Medulla oblongata (tissue), 1 donor: ENCODE measurements at regions not wholly inside any gene's neighbourhood (a gene's known extent, or its start where the extent isn't known, plus 50 kb on each side); places are given as distances from the start of the nearest gene placed in this dataset.
A peak's percentile ranks its signal among the peaks of the same experiment; 100 is the strongest.

Experiments used
- DNase-seq: peaks from one replicate; pipeline ENCODE4 v3.0.0-alpha.2; 2015; ENCODE audit errors: extremely low spot score

GRCh38 chr6:92052513-92052912, 1366.8 kb downstream of the EPHA7 start:
- no peak for DNase-seq

GRCh38 chr6:92050216-92050615, 1369.1 kb downstream of the EPHA7 start:
- DNase-seq, result no peak

- no peak for DNase-seq
Observed at GRCh38 chr6:92047860-92048259, 1371.5 kb downstream of the EPHA7 start.

DNA sequence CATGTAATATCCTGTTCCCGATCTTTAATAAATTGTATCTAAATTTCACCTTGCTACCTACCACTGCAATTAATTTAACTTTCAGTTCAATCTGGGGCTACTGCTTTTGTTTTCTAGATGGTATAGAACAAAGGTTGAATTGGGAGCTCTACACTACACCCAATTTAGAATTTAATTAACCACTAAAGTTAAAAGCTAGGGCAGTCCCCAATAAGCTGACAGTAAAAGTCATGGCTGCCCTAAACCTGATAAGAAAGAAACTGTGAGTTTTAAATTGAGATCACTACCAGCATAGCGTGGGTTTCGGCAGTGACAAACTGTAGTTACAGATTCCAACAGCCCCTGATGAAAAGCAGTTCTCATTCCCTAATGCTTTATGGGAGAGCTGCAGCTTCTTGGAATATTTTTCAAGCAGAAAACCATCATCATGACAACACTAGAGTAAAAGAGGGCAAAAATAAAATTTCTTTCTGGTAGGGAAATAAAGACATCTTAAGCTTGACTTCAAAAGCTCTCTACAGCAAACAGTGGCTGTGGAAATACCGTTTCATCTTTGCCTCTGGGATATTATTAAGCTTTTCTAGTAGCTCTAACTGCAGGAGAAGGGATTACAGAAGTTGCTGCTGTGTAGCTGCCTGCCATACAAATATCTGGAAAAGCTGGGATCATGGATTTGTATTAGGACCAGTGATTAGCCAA, 1372.1 kb downstream of the EPHA7 start:
- no peak for DNase-seq

GRCh38 chr6:92044312-92044711, 1375.0 kb downstream of the EPHA7 start:
- DNase-seq, result no peak

DNA sequence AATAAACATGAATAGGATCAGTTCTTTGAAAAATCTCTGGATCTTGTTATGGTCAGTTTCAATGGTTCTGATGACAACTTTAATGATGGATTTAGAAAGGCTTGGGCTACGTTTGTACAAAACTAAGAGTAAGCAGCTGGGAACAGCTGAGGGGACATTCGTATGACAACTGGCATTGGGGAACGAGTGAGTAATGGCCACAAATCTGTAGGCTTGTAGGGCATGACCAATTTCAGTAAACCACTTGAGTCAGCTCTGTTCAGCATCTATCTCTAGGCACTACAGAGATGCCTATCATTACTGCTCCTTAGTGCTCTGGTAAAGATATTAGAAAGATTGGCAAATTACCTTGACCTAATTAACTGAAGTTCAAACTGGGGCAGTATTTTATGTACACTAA, 1375.6 kb downstream of the EPHA7 start:
- no peak for DNase-seq

DNA sequence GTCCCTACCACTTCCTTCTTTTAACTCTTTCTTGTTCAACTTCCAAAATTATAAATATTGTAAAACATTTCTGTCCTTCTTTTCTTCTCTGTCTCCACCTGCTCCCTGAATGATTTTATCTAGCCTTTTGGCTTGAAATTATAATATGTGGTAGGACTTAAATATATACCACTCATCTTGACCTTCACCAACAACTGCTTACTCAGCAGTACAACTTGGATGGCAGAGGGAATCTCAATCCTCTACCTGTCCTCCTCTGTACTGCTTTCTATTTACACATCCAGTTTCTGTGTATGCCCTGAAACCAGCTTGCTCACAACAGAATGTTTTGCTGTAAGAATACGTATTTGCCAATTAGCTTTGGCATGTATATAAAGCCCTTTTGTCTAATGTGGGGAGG, 1392.5 kb downstream of the EPHA7 start:
- no peak for DNase-seq

DNA sequence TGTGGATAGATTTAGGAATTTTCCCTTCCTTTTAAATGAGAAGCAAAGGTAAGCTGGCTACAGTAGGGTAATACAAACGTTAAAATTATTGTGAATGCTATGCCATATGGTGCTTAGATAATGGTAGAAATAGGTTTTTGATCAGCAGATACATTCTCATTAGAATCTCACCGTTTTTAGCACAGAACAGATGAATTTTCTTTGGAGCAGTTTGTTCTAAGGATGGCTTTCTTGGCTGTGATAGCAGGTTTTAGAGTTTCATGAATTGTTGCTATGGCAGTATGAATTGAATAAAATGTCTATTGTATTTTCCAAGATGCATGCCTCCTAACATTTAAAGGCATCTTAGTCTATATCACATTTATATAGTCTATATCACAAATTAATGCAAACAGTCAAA, 1394.5 kb downstream of the EPHA7 start:
- no peak for DNase-seq

DNA sequence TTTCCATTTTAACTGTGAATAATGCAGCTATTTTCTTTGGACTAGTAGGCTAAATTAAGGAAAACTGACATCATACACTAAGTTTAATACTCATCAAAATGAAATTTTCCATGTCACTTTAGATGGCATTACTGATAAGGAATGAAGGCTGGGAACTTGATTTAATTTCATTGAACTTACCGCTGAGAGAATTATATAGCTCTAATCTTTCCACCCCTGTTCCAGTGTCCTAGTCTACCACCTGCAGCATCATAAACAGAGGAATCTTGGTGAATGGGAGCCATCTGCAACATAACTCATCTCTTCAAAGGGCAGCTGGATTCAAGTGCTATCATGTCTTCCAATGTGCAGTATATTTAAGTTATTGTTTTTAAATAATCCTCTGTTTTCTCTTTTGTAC, 1395.2 kb downstream of the EPHA7 start:
- DNase-seq, result no peak

DNA sequence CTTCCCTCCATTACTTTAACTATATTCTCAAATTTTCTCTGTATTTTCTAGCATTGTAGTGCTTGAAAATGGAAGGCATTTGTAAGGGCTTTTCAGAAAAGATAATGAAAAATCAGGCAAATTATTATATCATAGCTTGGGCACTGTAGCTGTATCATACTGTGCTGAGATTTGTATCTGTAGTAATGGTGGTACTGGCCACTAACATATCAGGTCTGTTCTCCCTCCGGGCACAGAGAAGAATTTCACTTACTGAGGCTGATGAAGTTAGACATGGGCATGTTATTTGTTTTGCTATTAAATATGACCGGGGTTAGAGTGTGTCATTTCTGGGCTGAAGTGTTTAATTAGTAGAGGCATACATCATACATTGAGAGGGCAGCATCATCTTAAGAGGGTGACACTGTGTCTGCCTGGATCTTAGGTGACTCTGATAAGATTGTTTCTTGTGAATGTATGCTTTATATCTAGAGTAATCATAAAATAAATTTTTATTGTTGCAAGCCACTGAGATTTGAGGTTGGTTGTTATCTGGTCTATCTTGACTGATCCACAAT, 1395.9 kb downstream of the EPHA7 start:
- no peak for DNase-seq

DNA sequence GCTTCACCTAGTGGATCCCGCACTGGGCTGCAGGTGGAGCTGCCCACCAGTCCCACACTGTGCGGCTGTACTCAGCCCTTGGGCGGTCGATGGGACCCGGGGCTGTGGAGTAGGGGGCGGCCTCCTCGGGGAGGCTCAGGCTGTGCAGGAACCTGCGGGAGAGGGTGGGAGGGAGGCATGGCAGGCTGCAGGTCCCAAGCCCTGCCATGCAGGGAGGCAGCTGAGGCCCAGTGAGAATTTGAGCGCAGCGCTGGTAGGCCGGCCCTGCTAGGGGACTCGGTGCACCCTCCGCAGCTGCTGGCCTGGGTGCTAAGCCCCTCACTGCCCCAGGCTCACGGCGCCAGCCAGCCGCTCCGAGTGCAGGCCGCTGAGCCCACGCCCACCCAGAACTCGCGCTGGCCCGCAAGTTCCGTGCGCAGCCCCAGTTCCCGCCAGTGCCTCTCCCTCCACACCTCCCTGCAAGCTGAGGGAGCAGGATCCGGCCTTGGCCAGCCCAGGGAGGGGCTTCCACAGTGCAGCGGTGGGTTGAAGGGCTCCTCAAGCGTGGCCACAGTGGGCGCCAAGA, 1407.6 kb downstream of the EPHA7 start:
- no peak for DNase-seq

DNA sequence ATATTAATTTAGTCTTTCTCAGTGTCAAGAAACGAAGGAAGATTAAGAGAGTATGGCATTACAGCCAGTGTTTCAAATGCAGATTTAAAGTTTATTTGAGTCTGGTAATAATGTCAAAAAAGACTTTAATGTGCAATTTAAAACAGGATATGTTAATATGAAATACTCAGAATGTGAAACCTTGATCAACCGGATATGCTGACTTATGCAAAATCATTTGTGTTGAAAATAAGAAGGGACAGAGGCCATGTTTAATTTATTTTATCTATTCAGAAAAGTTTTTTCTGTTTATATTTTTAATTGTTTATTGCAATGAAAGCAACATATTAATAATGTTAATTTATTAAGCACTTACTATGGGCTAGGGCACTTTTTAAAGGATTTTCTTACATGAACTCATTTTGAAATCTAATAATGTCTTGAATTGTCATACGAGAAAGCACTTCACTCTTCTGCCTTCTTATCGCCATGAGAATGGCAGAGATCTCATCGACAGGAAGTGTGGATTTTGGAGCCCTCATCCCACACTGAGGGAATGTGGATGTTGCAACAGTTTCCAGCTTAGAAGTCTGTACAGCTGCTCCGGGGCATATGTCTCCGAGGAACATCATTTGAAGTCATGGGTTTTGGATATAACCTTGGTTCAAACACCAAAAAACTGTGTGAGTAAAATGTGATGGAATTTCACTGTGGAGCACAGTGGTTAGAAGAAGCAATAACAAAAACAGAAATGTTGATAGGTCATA, 1410.4 kb downstream of the EPHA7 start:
- no peak for DNase-seq

- DNase-seq, result no peak
Observed at GRCh38 chr6:92000112-92000511, 1413.2 kb upstream of the MAP3K7 start.

DNA sequence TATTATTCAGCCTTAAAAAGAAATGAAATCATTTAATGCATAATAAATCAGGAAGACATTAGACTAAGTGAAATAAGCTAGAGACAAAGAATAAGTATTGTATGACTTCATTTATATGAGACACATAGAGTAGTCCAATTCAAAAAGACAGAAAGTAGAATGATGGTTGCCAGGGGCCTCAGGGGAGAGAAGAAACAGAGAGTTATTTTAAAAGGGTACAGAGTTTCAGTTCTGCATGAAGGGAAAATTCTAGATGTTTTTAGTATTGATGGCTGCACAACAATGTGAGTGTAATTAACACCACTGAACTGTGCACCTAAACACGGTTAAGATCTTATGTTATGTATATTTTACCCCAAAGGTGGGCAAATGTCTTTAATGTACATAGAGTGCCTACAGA, 1407.9 kb upstream of the MAP3K7 start:
- no peak for DNase-seq

DNA sequence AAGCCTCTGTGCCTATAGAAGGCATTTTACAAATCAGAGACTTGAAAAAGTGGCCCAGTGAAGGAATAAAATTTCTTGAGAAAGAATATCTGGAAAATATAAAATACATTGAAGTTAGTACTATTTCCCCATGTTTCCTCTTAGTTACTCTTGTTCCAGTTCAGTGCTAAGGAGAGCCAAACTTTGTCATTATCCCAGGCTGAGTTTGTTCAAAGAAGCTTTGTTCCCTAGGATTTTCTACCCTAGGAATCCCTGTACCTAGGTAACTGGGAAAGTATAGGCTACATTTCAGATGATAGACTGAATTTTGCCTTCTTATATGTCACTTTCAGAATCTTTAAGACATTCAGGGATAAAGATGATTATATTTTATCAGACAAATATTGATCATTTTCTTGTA, 1395.7 kb upstream of the MAP3K7 start:
- DNase-seq, result peak; percentile 16

DNA sequence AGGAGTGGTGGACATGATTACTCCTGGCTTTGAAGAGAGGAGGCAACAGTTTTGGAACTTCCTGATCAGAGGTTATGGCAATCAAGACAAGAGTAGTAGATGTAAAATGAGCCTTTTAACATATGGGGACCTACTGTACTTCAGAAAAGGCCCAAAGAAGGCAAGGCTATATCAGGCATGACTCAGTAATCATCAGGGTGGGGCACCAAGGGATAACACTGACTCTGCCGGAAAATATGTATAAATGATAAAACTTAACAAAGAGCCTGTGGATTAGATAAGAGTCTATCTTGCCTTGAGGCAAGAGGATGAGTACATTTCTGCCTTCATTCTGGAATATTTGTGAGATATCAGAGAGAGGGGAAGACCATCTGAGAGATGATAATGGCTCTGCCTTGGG, 1389.9 kb upstream of the MAP3K7 start:
- no peak for DNase-seq

DNA sequence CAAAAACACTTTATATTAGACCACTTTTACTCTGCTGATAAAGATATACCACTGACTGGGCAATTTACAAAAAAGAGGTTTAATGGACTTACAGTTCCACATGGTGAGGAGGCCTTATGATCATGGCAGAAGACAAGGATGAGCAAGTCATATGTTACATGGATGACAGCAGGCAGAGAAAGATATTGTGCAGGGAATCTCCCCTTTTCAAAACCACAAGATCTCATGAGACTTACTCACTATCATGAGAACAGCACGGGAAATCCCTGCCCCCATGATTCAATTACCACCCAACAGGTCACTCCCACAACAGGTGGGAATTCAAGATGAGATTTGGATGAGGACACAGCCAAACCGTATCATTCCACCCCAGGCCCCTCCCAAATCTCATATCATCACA, 1383.8 kb upstream of the MAP3K7 start:
- no peak for DNase-seq

- DNase-seq, result no peak
Observed at GRCh38 chr6:91965872-91966271, 1379.0 kb upstream of the MAP3K7 start.

- DNase-seq, result no peak
Observed at GRCh38 chr6:91961671-91962070, 1374.8 kb upstream of the MAP3K7 start.

GRCh38 chr6:91961236-91961635, 1374.4 kb upstream of the MAP3K7 start:
- DNase-seq, result no peak

DNA sequence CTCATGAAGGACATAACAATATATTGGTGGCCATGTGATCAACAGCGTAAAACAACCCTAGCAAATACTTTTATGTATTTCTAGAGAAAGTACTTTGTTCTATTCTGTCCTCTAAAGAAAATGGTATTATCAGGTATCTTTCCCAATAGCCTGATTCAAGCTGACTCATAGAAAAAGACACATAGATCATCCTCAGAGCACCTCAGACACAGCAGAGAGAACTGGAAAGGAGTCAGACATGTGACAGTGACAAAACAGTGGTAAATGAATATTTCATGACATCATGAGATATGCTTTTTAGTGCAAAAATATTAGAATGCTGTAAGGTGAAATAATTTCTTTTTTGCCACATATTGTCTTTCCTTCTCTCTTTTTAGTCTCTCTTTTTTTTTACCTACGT, 1355.0 kb upstream of the MAP3K7 start:
- no peak for DNase-seq

GRCh38 chr6:91940801-91941200, 1353.9 kb upstream of the MAP3K7 start:
- no peak for DNase-seq

DNA sequence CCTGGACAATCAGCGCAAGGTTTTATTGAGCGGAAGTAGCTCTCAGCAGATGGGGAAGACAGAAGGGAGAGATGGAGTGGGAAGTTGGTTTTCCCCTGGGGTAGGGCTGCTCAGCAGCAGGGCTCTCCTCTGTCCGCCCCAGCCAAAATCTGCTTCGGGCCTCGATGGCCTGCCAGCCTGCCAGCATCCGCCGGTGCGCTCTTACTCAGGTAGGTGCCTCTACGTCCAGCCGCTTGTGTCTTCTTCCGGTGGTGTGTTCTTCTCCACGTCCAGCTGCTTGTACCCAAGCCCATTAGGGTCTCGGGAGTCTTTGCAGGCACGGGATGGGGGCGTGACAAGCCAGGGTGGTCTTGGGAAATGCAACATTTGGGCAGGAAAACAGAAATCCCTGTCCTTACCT, 1340.0 kb upstream of the MAP3K7 start:
- no peak for DNase-seq
